GM10248 (cell line): ENCODE measurements at regions not wholly inside any gene's neighbourhood (a gene's known extent, or its start where the extent isn't known, plus 50 kb on each side); places are given as distances from the start of the nearest gene placed in this dataset.

Experiments used
- CTCF ChIA-PET: fragments of 300-600 bp; sonication (Branson Sonifier 250); formaldehyde crosslinking; extraction: SDS; loops from one replicate; lab custom pipeline; 2021; ENCODE audit warnings: antibody characterized with exemption; lab: Yijun Ruan, JAX
- POLR2A ChIA-PET: fragments of 350-650 bp; sonication (Branson Sonifier 250); formaldehyde crosslinking; extraction: SDS; loops from one replicate; lab custom pipeline; 2020; ENCODE audit warnings: antibody characterized with exemption; lab: Yijun Ruan, JAX
- DNase-seq: peaks from one replicate; pipeline ENCODE4 v3.0.0; 2012; ENCODE audit errors: extremely low spot score
- CTCF ChIP-seq: IDR thresholded peaks from 2 replicates; pipeline ENCODE4 v1.5.1; 2012; ENCODE audit warnings: mild to moderate bottlenecking, low read depth; ENCODE audit errors: extremely low read depth, missing control alignments, control extremely low read depth

GRCh38 chr12:43294916-43295315, 257.1 kb downstream of the ADAMTS20 start:
- TF ChIP-seq CTCF: no peak
- DNase-seq: no peak
- POLR2A ChIA-PET: no interaction called here
- CTCF ChIA-PET: interaction anchor here (1.5 to 2.5 kb wide), 3 partner anchors 13 to 84 kb away, joined by 3 to 7 read pairs (median 5); no protein-coding TSS in a partner anchor

- ChIA-PET POLR2A (no interaction called here), CTCF (interaction anchor here (1.6 to 2.5 kb wide), 2 partner anchors 12 to 28 kb away, joined by 5 to 7 read pairs; no protein-coding TSS in a partner anchor)
- TF ChIP-seq CTCF: no peak
- no peak for DNase-seq
Observed at GRCh38 chr12:43294147-43294546, 257.9 kb downstream of the ADAMTS20 start.

- TF ChIP-seq CTCF: no peak
Observed at GRCh38 chr12:43293396-43293795, 258.6 kb downstream of the ADAMTS20 start.

GRCh38 chr12:43292699-43293098, 259.3 kb downstream of the ADAMTS20 start:
- POLR2A ChIA-PET: no interaction called here
- TF ChIP-seq CTCF: no peak
- CTCF ChIA-PET: no interaction called here
- DNase-seq: no peak

More at GRCh38 chr12:43293396-43293795, 258.6 kb downstream of the ADAMTS20 start:
- CTCF ChIA-PET: no interaction called here
- POLR2A ChIA-PET: no interaction called here
- DNase-seq: no peak

- ChIA-PET POLR2A (no interaction called here), CTCF (interaction anchor here (2.0 kb wide), 1 partner anchor 10 kb away, joined by 11 read pairs; no protein-coding TSS in a partner anchor)
- no peak for TF ChIP-seq CTCF
- DNase-seq: no peak
Observed at GRCh38 chr12:43291516-43291915, 260.5 kb downstream of the ADAMTS20 start.

GRCh38 chr12:43290836-43291235, 261.2 kb downstream of the ADAMTS20 start:
- no peak for TF ChIP-seq CTCF
- ChIA-PET POLR2A (no interaction called here), CTCF (interaction anchor here (2.0 kb wide), 1 partner anchor 9 kb away, joined by 11 read pairs; no protein-coding TSS in a partner anchor)
- DNase-seq: no peak
